ENCODE measurements at regions not wholly inside any gene's neighbourhood (a gene's known extent, or its start where the extent isn't known, plus 50 kb on each side); places are given as distances from the start of the nearest gene placed in this dataset.

GRCh38 chrX:110983024-110983423, 113.0 kb upstream of the PAK3 start:
- no peak for DNase-seq (ENCODE audit: low spot score)
- TF ChIP-seq CTCF (IDR thresholded peaks at IDR 0.05; ENCODE audit: extremely low read depth, insufficient read depth, missing control alignments) = no peak
- in situ Hi-C loops (cut with MboI; ENCODE audit: low pct_unique_long_range_greater_than_20kb, low sequenced_read_pairs, unreplicated experiment) = no loop called here

GRCh38 chrX:110966839-110967238, 129.2 kb upstream of the PAK3 start:
- no peak for TF ChIP-seq CTCF (IDR thresholded peaks at IDR 0.05; ENCODE audit: extremely low read depth, insufficient read depth, missing control alignments)
- DNase-seq (ENCODE audit: low spot score) = no peak
- in situ Hi-C loops (cut with MboI; ENCODE audit: low pct_unique_long_range_greater_than_20kb, low sequenced_read_pairs, unreplicated experiment) = no loop called here

GRCh38 chrX:110966091-110966454, 129.9 kb upstream of the PAK3 start:
- TF ChIP-seq CTCF (IDR thresholded peaks at IDR 0.05; ENCODE audit: extremely low read depth, insufficient read depth, missing control alignments) = no peak
- in situ Hi-C loops (cut with MboI; ENCODE audit: low pct_unique_long_range_greater_than_20kb, low sequenced_read_pairs, unreplicated experiment) = no loop called here
- no peak for DNase-seq (ENCODE audit: low spot score)

- TF ChIP-seq CTCF (IDR thresholded peaks at IDR 0.05; ENCODE audit: extremely low read depth, insufficient read depth, missing control alignments) = no peak
- in situ Hi-C loops (cut with MboI; ENCODE audit: low pct_unique_long_range_greater_than_20kb, low sequenced_read_pairs, unreplicated experiment) = no loop called here
- no peak for DNase-seq (ENCODE audit: low spot score)
Observed at GRCh38 chrX:110965409-110966090, 130.4 kb upstream of the PAK3 start.

- no peak for DNase-seq (ENCODE audit: low spot score)
- no peak for TF ChIP-seq CTCF (IDR thresholded peaks at IDR 0.05; ENCODE audit: extremely low read depth, insufficient read depth, missing control alignments)
- in situ Hi-C loops (cut with MboI; ENCODE audit: low pct_unique_long_range_greater_than_20kb, low sequenced_read_pairs, unreplicated experiment) = no loop called here
Observed at GRCh38 chrX:110964786-110965185, 131.2 kb upstream of the PAK3 start.

GRCh38 chrX:110962451-110962850, 133.5 kb upstream of the PAK3 start:
- DNase-seq (ENCODE audit: low spot score) = no peak
- in situ Hi-C loops (cut with MboI; ENCODE audit: low pct_unique_long_range_greater_than_20kb, low sequenced_read_pairs, unreplicated experiment) = no loop called here
- no peak for TF ChIP-seq CTCF (IDR thresholded peaks at IDR 0.05; ENCODE audit: extremely low read depth, insufficient read depth, missing control alignments)
